ENCODE measurements at regions not wholly inside any gene's neighbourhood (a gene's known extent, or its start where the extent isn't known, plus 50 kb on each side); places are given as distances from the start of the nearest gene placed in this dataset.

GRCh38 chr15:89405494-89405893 is 70.9 kb upstream of the POLG start (continued):
- TF ChIP-seq BCL6B (tag by site-specific recombination; IDR thresholded peaks at IDR 0.05) (no peak), ZFP37 (tag by site-specific recombination; IDR thresholded peaks at IDR 0.05) (no peak)

- H3K4me1 ChIP-seq (ENCODE audit: control insufficient read depth, insufficient read depth, low read length): peaks cover 8% of the 10 kb centered on the region
- H3K36me3 ChIP-seq (ENCODE audit: control insufficient read depth in 2 of 2, insufficient read depth in 1 of 2, low read length in 2 of 2): no peaks in the 10 kb centered on the region
- TF ChIP-seq ZBTB20 (tag by site-specific recombination; IDR thresholded peaks at IDR 0.05): no peak
- no peak overlapping the region for H3K4me3 ChIP-seq (ENCODE audit: low read depth, low read length)
- H3K9me3 ChIP-seq (ENCODE audit: control insufficient read depth, insufficient read depth, low read depth, low read length): no peaks in the 10 kb centered on the region
- POLR2A ChIA-PET: no interaction called here
- CTCF ChIA-PET: interaction anchor here (0.6 to 9.3 kb wide), 5 partner anchors 26 to 71 kb away, joined by 3 to 242 read pairs (median 3); no protein-coding TSS in a partner anchor
- H3K27ac ChIP-seq (ENCODE audit: extremely low read depth, low read depth, low read length): no peak overlapping the region
Measured at GRCh38 chr15:89404023-89404422, 69.4 kb upstream of the POLG start.

- no peaks in the 10 kb centered on the region for H3K36me3 ChIP-seq (ENCODE audit: control insufficient read depth in 2 of 2, insufficient read depth in 1 of 2, low read length in 2 of 2)
- H3K27ac ChIP-seq (ENCODE audit: extremely low read depth, low read depth, low read length): no peak overlapping the region
- H3K4me1 ChIP-seq (ENCODE audit: control insufficient read depth, insufficient read depth, low read length): peaks cover 8% of the 10 kb centered on the region
- ChIA-PET CTCF (interaction anchor here (0.6 to 9.3 kb wide), 12 partner anchors 10 to 510 kb away, joined by 3 to 242 read pairs (median 6); no protein-coding TSS in a partner anchor), POLR2A (interaction anchor here (1.0 kb wide), 1 partner anchor 13 kb away, joined by 4 read pairs; no protein-coding TSS in a partner anchor)
- no peak overlapping the region for H3K4me3 ChIP-seq (ENCODE audit: low read depth, low read length)
- no peaks in the 10 kb centered on the region for H3K9me3 ChIP-seq (ENCODE audit: control insufficient read depth, insufficient read depth, low read depth, low read length)
- TF ChIP-seq ZNF704 (tag by site-specific recombination; IDR thresholded peaks at IDR 0.05) (no peak), RBAK (tag by site-specific recombination; IDR thresholded peaks at IDR 0.05) (no peak), ZNF48 (tag by site-specific recombination; IDR thresholded peaks at IDR 0.05) (no peak), ZNF639 (tag by site-specific recombination; IDR thresholded peaks at IDR 0.05) (no peak), EGR2 (tag by site-specific recombination; IDR thresholded peaks at IDR 0.05; ENCODE audit: low read depth) (no peak), CTCF (tag by site-specific recombination; IDR thresholded peaks at IDR 0.05) (no peak), MYNN (tag by site-specific recombination; IDR thresholded peaks at IDR 0.05; ENCODE audit: borderline replicate concordance) (no peak), ZNF596 (tag by site-specific recombination; IDR thresholded peaks at IDR 0.05) (no peak), KLF7 (tag by site-specific recombination; IDR thresholded peaks at IDR 0.05; ENCODE audit: borderline replicate concordance) (no peak), ZNF214 (tag by site-specific recombination; IDR thresholded peaks at IDR 0.05; ENCODE audit: borderline replicate concordance) (no peak), ZBTB21 (tag by site-specific recombination; IDR thresholded peaks at IDR 0.05) (no peak), ZNF169 (tag by site-specific recombination; IDR thresholded peaks at IDR 0.05) (no peak), ZNF175 (tag by site-specific recombination; IDR thresholded peaks at IDR 0.05) (no peak), ZNF529 (tag by site-specific recombination; IDR thresholded peaks at IDR 0.05; ENCODE audit: insufficient replicate concordance) (no peak), ZNF184 (tag by site-specific recombination; IDR thresholded peaks at IDR 0.05) (no peak), ZNF791 (tag by site-specific recombination; IDR thresholded peaks at IDR 0.05) (no peak), ZFP41 (tag by site-specific recombination; IDR thresholded peaks at IDR 0.05; ENCODE audit: borderline replicate concordance) (no peak), HIC1 (tag by site-specific recombination; IDR thresholded peaks at IDR 0.05) (no peak), ZNF274 (IDR thresholded peaks at IDR 0.05; ENCODE audit: low read length) (no peak), ZNF274 (tag by site-specific recombination; IDR thresholded peaks at IDR 0.05; ENCODE audit: borderline replicate concordance) (no peak)
Measured at GRCh38 chr15:89402518-89402805, 67.8 kb upstream of the POLG start.
